Activated effector memory CD4-positive, alpha-beta T cell treated with anti-CD3 and anti-CD28 coated beads, Interleukin-2, amount 50 U/mL, for 16 hours (primary cell): ENCODE measurements at regions not wholly inside any gene's neighbourhood (a gene's known extent, or its start where the extent isn't known, plus 50 kb on each side); places are given as distances from the start of the nearest gene placed in this dataset.

Experiments
- DNase-seq: peaks from one replicate; pipeline ENCODE4 v3.0.0-alpha.2; 2020

DNA sequence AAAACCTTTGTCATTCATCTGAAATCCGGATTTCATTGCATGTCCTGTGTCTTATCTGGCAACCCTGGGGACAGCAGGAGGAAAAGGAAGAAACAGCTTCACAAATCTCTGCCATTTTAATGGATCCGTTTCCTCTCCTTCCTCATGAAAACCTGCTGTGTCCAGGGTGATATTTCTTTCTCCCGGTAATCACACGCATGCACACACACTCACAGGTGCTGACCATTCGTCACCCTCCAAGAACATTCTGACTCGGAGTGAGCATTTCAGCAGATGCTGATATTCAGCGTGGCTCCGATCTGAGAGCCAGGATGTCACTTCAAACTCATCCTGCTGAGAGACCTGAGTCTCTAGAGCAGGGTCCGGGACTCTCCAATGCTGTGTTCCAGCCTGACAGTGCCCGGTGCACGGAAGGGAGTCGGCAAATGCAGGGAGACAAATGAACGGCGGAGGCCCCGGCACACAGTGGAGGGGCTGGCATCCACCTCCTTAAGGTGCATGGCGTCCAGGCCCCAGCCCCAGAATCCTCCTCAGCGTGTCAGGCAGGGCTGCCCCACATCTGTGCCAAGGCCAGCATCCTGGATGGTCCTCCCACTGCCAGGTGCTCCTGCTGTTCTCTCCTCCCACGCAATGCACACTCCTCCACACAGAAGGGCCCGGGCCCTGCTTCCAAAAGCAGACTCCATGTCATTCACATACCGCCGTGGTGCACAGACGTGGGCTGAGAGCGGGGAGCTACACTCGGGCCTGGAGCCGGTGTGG lies 70.7 kb downstream of the RBFOX3 start:
- DNase-seq: no peak

- DNase-seq: no peak
Measured at GRCh38 chr17:79538291-79538690, 72.6 kb downstream of the RBFOX3 start.

- no peak for DNase-seq
Measured at GRCh38 chr17:79537686-79538085, 73.2 kb downstream of the RBFOX3 start.

- DNase-seq: no peak
Measured at GRCh38 chr17:79537061-79537460, 73.8 kb downstream of the RBFOX3 start.

GRCh38 chr17:79536212-79536840 lies 74.5 kb downstream of the RBFOX3 start:
- DNase-seq: no peak

- no peak for DNase-seq
Measured at GRCh38 chr17:79535728-79536025, 75.2 kb downstream of the RBFOX3 start.

GRCh38 chr17:79534851-79535727 lies 75.8 kb downstream of the RBFOX3 start:
- no peak for DNase-seq

DNA sequence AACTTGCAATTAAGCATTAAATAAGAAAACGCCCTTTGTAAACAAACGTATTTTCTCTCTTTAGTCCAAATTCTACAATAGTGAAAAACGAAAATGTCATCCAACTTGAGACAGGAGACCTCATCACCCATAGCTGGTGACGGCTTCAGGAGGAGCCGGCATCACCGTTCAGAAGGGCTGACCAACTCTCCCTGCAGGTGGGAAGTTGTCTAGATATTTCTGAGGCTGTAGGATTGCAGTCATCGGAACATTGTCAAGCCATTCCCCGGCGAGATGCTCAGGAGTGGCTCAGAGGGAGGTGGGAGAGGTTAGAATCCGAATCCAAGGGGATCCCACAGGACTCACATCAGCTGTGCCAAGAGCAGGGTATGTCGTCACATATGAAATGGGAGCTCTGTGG lies 76.7 kb downstream of the RBFOX3 start:
- no peak for DNase-seq

- no peak for DNase-seq
Measured at GRCh38 chr17:79533116-79533515, 77.7 kb downstream of the RBFOX3 start.

GRCh38 chr17:79532107-79532790 lies 78.6 kb downstream of the RBFOX3 start:
- DNase-seq: no peak

DNA sequence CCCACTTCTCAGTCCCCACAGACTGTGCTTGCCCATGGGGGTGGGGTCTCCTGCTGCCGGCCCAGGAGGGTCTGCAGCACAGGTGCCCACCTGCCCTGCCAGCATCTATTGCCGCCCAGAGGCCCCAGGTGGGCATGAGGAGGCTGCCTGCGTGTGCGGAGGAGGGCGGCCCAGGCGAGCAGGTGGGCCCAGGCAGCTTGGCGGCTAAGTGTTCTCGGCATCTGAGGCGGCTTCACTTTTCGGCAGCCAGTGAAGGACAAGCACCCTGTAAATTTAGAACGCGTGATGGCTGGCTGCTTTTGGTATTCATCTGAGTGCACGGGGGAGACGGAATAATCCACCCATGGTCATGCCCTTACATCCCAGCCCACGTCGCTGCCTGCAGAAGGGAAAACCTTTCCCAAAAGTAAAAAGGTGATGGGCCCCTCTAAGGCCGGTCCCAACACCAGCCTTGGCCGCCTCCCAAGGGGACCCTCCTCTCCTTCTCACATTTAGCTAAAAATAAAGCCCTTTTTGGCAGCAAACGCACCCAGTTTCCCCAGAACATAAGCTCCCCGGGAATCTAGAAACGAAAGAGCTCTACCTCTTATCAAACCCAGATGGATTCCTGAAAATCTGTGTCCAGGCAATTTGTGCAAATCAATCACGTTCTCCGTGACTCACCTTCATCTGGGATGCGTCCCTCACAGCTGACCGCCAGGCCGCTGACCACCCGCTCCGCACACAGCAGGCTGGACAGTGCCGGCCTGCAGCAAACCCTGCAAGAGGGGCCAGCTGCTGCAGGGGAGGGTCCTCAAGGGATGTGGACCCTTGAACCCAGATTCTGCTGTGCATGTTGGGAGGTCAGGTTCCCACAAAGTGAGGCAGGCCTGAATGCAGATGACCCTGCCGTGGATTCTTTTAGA lies 79.4 kb downstream of the RBFOX3 start:
- no peak for DNase-seq

- DNase-seq: no peak
Measured at GRCh38 chr17:79530361-79531105, 80.3 kb downstream of the RBFOX3 start.

- DNase-seq: no peak
Measured at GRCh38 chr17:79529661-79530081, 81.2 kb downstream of the RBFOX3 start.

- no peak for DNase-seq
Measured at GRCh38 chr17:79528592-79529125, 82.2 kb downstream of the RBFOX3 start.

DNA sequence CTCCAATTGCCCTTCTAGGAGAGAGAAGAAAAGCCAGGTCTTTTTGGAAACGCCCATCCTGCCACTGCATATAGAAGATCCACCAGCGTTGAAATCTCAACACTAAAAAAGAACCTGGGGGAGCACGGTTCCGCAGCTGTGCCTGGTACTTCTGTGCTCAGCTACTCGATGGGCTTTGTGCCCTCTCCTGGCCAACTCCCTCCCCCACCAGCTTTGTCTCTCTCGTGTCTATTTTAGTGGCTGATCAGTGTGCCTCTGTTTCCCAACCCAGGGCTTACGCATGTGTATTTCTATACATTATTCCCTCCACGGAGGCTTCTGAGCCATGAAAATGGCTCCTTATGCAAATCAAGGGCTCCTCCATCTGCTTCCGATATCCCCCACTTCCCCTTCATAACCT lies 83.5 kb downstream of the RBFOX3 start:
- DNase-seq: no peak

- no peak for DNase-seq
Measured at GRCh38 chr17:79525793-79526677, 84.8 kb downstream of the RBFOX3 start.

- no peak for DNase-seq
Measured at GRCh38 chr17:79524213-79525187, 86.4 kb downstream of the RBFOX3 start.

- DNase-seq: no peak
Measured at GRCh38 chr17:79522414-79522813, 88.4 kb downstream of the RBFOX3 start.

- no peak for DNase-seq
Measured at GRCh38 chr17:79521225-79521624, 89.6 kb downstream of the RBFOX3 start.
